Neural progenitor cell (in vitro differentiated cells): ENCODE measurements at regions not wholly inside any gene's neighbourhood (a gene's known extent, or its start where the extent isn't known, plus 50 kb on each side); places are given as distances from the start of the nearest gene placed in this dataset.

Source experiments
- CTCF ChIP-seq: fragments of 200-600 bp; sonication (generic); IDR thresholded peaks from 2 replicates; pipeline ENCODE4 v1.5.1; 2017; ENCODE audit warnings: antibody characterized with exemption, mild to moderate bottlenecking
- EZH2 ChIP-seq: fragments of 200-600 bp; sonication (generic); IDR thresholded peaks from 2 replicates; pipeline ENCODE4 v1.6.1; 2017; ENCODE audit warnings: antibody characterized with exemption, mild to moderate bottlenecking, moderate library complexity

- TF ChIP-seq CTCF (no peak), EZH2 (no peak)
Observed at GRCh38 chr3:70486414-70487017, 174.1 kb upstream of the MDFIC2 start.
